CD14-positive monocyte (primary cell): ENCODE measurements at regions not wholly inside any gene's neighbourhood (a gene's known extent, or its start where the extent isn't known, plus 50 kb on each side); places are given as distances from the start of the nearest gene placed in this dataset.
A peak's percentile ranks its signal among the peaks of the same experiment; 100 is the strongest.
"Not testable (repeated sequence)": the region's sequence is repeated elsewhere in the genome, so short reads cannot be mapped to it uniquely, and the experiment has no call there.

Experiments
- DNase-seq, 3 donors: peaks; one replicate each; pipeline ENCODE4 v3.0.0-alpha.2; 2011 to 2022
- H2AFZ ChIP-seq: 2 replicates; pipeline ENCODE4 v1.6.0; 2012; ENCODE audit warnings: mild to moderate bottlenecking, low read depth, low read length, inconsistent platforms; ENCODE audit not compliant: insufficient read depth, poor library complexity, severe bottlenecking
- H3K27ac ChIP-seq, 2 donors: 1 replicate in 1 of 2; 2 replicates in 1 of 2; pipeline ENCODE4 v1.5.1; 2012 to 2013; ENCODE audit warnings: low read length in 2 of 2, control low read depth in 1 of 2, inconsistent platforms in 1 of 2, low read depth in 1 of 2, mild to moderate bottlenecking in 1 of 2
- H3K27me3 ChIP-seq, 2 donors: one replicate each; pipeline versions ENCODE4 v1.6.0 to v1.6.1; 2011 to 2013; ENCODE audit warnings: low read length in 2 of 2; ENCODE audit not compliant: control insufficient read depth in 2 of 2, insufficient read depth in 2 of 2
- H3K36me3 ChIP-seq, 2 donors: replicated peaks in 1 of 2; 1 replicate in 1 of 2; 2 replicates in 1 of 2; pipeline versions ENCODE4 v1.5.1 to v1.6.1; 2012 to 2013; ENCODE audit warnings: low read length in 2 of 2, control low read depth in 1 of 2, inconsistent platforms in 1 of 2, mild to moderate bottlenecking in 1 of 2; ENCODE audit not compliant: insufficient read depth in 2 of 2, control insufficient read depth in 1 of 2
- H3K4me1 ChIP-seq, 2 donors: 1 replicate in 1 of 2; 2 replicates in 1 of 2; pipeline versions ENCODE4 v1.5.1 to v1.6.1; 2012 to 2013; ENCODE audit warnings: low read length in 2 of 2, control low read depth in 1 of 2, inconsistent platforms in 1 of 2, mild to moderate bottlenecking in 1 of 2, moderate library complexity in 1 of 2; ENCODE audit not compliant: insufficient read depth in 2 of 2, control insufficient read depth in 1 of 2
- H3K4me2 ChIP-seq: replicated peaks from 2 replicates; pipeline ENCODE3; 2012; ENCODE audit warnings: low read length, moderate library complexity, mild to moderate bottlenecking; ENCODE audit not compliant: poor library complexity, severe bottlenecking; ENCODE audit errors: extremely low read depth
- H3K4me3 ChIP-seq, 3 experiments: fragments of 200-600 bp in 1 of 3; sonication (generic) in 1 of 3; replicated peaks in 1 of 3; 1 replicate in 2 of 3; 2 replicates in 1 of 3; pipeline ENCODE4 v1.5.1; 2011 to 2013; ENCODE audit warnings: low read length in 3 of 3, mild to moderate bottlenecking in 3 of 3, control low read depth in 2 of 3, low read depth in 2 of 3, inconsistent platforms in 1 of 3, moderate library complexity in 1 of 3
- H3K79me2 ChIP-seq: 2 replicates; pipeline ENCODE4 v1.6.0; 2012; ENCODE audit warnings: mild to moderate bottlenecking, control low read depth, inconsistent platforms, low read length, moderate library complexity; ENCODE audit not compliant: insufficient read depth
- H3K9ac ChIP-seq: 2 replicates; pipeline ENCODE4 v1.6.0; 2017; ENCODE audit warnings: low read length, mild to moderate bottlenecking; ENCODE audit not compliant: insufficient read depth, poor library complexity, severe bottlenecking
- H3K9me3 ChIP-seq, 2 donors: replicated peaks in 1 of 2; 1 replicate in 1 of 2; 2 replicates in 1 of 2; pipeline versions ENCODE4 v1.5.1 to v1.6.1; 2012 to 2013; ENCODE audit warnings: low read length in 2 of 2, control low read depth in 1 of 2; ENCODE audit not compliant: control insufficient read depth in 1 of 2, insufficient read depth in 1 of 2
- H4K20me1 ChIP-seq: 2 replicates; pipeline ENCODE4 v1.6.0; 2012; ENCODE audit warnings: mild to moderate bottlenecking, low read length, control low read depth, moderate library complexity; ENCODE audit not compliant: insufficient read depth
- H3K27ac Mint-ChIP-seq, 7 donors: one replicate each; pipeline ENCODE4 v1.8.0; 2020; ENCODE audit warnings: mild to moderate bottlenecking in 7 of 7, mixed read lengths in 7 of 7, moderate library complexity in 6 of 7, inconsistent platforms in 2 of 7
- H3K27me3 Mint-ChIP-seq, 3 donors: one replicate each; pipeline ENCODE4 v1.8.0; 2021 to 2022; ENCODE audit warnings: low read depth in 3 of 3, mild to moderate bottlenecking in 3 of 3, mixed read lengths in 3 of 3, moderate library complexity in 3 of 3, inconsistent platforms in 1 of 3
- H3K36me3 Mint-ChIP-seq, 2 donors: one replicate each; pipeline ENCODE4 v1.8.0; 2020; ENCODE audit warnings: mixed read lengths in 2 of 2, inconsistent platforms in 1 of 2, mild to moderate bottlenecking in 1 of 2
- H3K4me1 Mint-ChIP-seq: one replicate; pipeline ENCODE4 v1.8.0; 2020; ENCODE audit warnings: mild to moderate bottlenecking, mixed read lengths
- H3K4me3 Mint-ChIP-seq, 2 donors: one replicate each; pipeline ENCODE4 v1.8.0; 2020; ENCODE audit warnings: mild to moderate bottlenecking in 2 of 2, mixed read lengths in 2 of 2, moderate library complexity in 1 of 2
- H3K9me3 Mint-ChIP-seq, 7 donors: one replicate each; pipeline ENCODE4 v1.8.0; 2020 to 2022; ENCODE audit warnings: mixed read lengths in 7 of 7, mild to moderate bottlenecking in 6 of 7, moderate library complexity in 6 of 7, inconsistent platforms in 2 of 7
- CTCF ChIP-seq: fragments of 200-600 bp; IDR thresholded peaks from one replicate; pipeline ENCODE4 v1.8.0; 2022; ENCODE audit warnings: antibody characterized with exemption, mild to moderate bottlenecking
- WGBS: methylation state at CpG from one replicate; pipeline ENCODE4 v1.1.5; 2013; ENCODE audit warnings: missing lambda C conversion rate; ENCODE audit not compliant: insufficient coverage; 5-methylcytosine and 5-hydroxymethylcytosine counted together
- intact Hi-C, 2 donors: fragments of 100-400 bp; cut with micrococcal nuclease; formaldehyde crosslinking; loops; one replicate each; pipeline versions ENCODE4 v1.15.0 to v1.15.1; 2023

GRCh38 chr17:64776720-64777414, 114.8 kb upstream of the SMURF2 start:
- not testable (repeated sequence) for H3K9ac ChIP-seq, H3K79me2 ChIP-seq, H3K9me3 ChIP-seq, H3K9me3 Mint-ChIP-seq, H3K36me3 ChIP-seq
- Mint-ChIP-seq H3K4me3 (peak overlapping the region; percentile 80 to 92), H3K4me1 (peaks cover 45% of the 10 kb centered on the region), H3K27me3 (peaks cover 10 to 21% (median 18%) of the 10 kb centered on the region in 3 donors), H3K27ac (peak overlapping the region; percentile 93 to 97 (median 96)), H3K36me3 (peaks cover 8 to 19% of the 10 kb centered on the region in 2 donors)
- Histone ChIP-seq H3K27ac (peak overlapping the region; percentile 80 to 89), H4K20me1 (peaks cover 73% of the 10 kb centered on the region), H2AFZ (peak overlapping the region; percentile 68), H3K4me1 (peaks cover 53 to 58% of the 10 kb centered on the region in 2 donors), H3K4me2 (peak overlapping the region; percentile 82), H3K27me3 (peaks cover 0 to 18% of the 10 kb centered on the region in 2 donors), H3K4me3 (peak overlapping the region; percentile 18 to 81 (median 30))
- WGBS, result 0% methylated on average over 33 of the region's 38 CpGs
- intact Hi-C loops, result loop anchor here in 1 of 2 donors (5.0 to 10.0 kb wide), 3 partner anchors 158 to 420 kb away; no protein-coding TSS in a partner anchor
- peak; percentile 75 to 82 (median 79) for DNase-seq
- peak; percentile 88 for TF ChIP-seq CTCF

- Histone ChIP-seq H3K9me3 (no peaks in the 10 kb centered on the region), H2AFZ (no peak overlapping the region), H3K27ac (no peak overlapping the region), H3K9ac (no peak overlapping the region), H3K79me2 (peaks cover 6% of the 10 kb centered on the region), H3K4me1 (peaks cover 46 to 50% of the 10 kb centered on the region in 2 donors), H4K20me1 (peaks cover 69% of the 10 kb centered on the region), H3K27me3 (peaks cover 0 to 18% of the 10 kb centered on the region in 2 donors), H3K4me2 (peak overlapping the region; percentile 82), H3K36me3 (peaks cover 4 to 11% of the 10 kb centered on the region in 2 donors), H3K4me3 (no peak overlapping the region)
- Mint-ChIP-seq H3K36me3 (peaks cover 13 to 25% of the 10 kb centered on the region in 2 donors), H3K27ac (peak overlapping the region in 1 of 7 donors; percentile 74), H3K4me3 (peak overlapping the region in 1 of 2 donors; percentile 58), H3K27me3 (peaks cover 10 to 21% (median 18%) of the 10 kb centered on the region in 3 donors), H3K4me1 (peaks cover 40% of the 10 kb centered on the region), H3K9me3 (peaks cover 0 to 7% (median 0%) of the 10 kb centered on the region in 7 donors)
- TF ChIP-seq CTCF, result no peak
- WGBS, result 78% methylated on average over 11 of the region's 15 CpGs
- intact Hi-C loops, result loop anchor here in 1 of 2 donors (5.0 to 10.0 kb wide), 3 partner anchors 159 to 421 kb away; no protein-coding TSS in a partner anchor
- DNase-seq, result no peak
These were observed 113.8 kb upstream of the SMURF2 start for GRCh38 chr17:64775701-64776570.
